HepG2 (cell line): ENCODE measurements at regions not wholly inside any gene's neighbourhood (a gene's known extent, or its start where the extent isn't known, plus 50 kb on each side); places are given as distances from the start of the nearest gene placed in this dataset.

Experiments used
- CTCF ChIP-seq: sonication (generic); formaldehyde crosslinking; IDR thresholded peaks from 2 replicates; pipeline ENCODE4 v1.5.0; 2020; ENCODE audit warnings: mild to moderate bottlenecking, missing genetic modification reagents, moderate library complexity
- FOSL1 ChIP-seq: sonication (generic); formaldehyde crosslinking; IDR thresholded peaks from 2 replicates; pipeline ENCODE4 v1.9.0; 2021; ENCODE audit warnings: missing genetic modification reagents, borderline replicate concordance
- KDM1A ChIP-seq: IDR thresholded peaks from 2 replicates; pipeline ENCODE4 v1.6.1; 2016; ENCODE audit warnings: missing compliant biosample characterization
- PHF21A ChIP-seq: sonication (generic); formaldehyde crosslinking; IDR thresholded peaks from 2 replicates; pipeline ENCODE4 v1.5.0; 2020; ENCODE audit warnings: mild to moderate bottlenecking, missing genetic modification reagents
- POLR2AphosphoS5 ChIP-seq: IDR thresholded peaks from 2 replicates; pipeline ENCODE4 v1.6.1; 2012; ENCODE audit warnings: low read depth, low read length
- ZNF207 ChIP-seq: fragments of 450-650 bp; IDR thresholded peaks from 2 replicates; pipeline ENCODE4 v1.6.1; 2016; ENCODE audit warnings: antibody characterized with exemption, borderline replicate concordance

GRCh38 chr4:134905061-134905460 is 703.5 kb upstream of the PABPC4L start:
- TF ChIP-seq PHF21A (CRISPR knock-in tag) (no peak), KDM1A (CRISPR knock-in tag) (no peak), CTCF (no peak), POLR2AphosphoS5 (no peak), FOSL1 (CRISPR knock-in tag) (no peak), ZNF207 (no peak)
